GM18498 (cell line): ENCODE measurements at regions not wholly inside any gene's neighbourhood (a gene's known extent, or its start where the extent isn't known, plus 50 kb on each side); places are given as distances from the start of the nearest gene placed in this dataset.

Source experiments
- ATAC-seq: cut with Tn5 transposase; IDR thresholded peaks from one replicate; pipeline ENCODE4 v1.9.1; 2021; ENCODE audit warnings: mild to moderate bottlenecking, moderate library complexity; ENCODE audit not compliant: unreplicated experiment

- no peak for ATAC-seq
Observed at GRCh38 chr7:136078630-136079029, 101.5 kb upstream of the MTPN start.

- no peak for ATAC-seq
Observed at GRCh38 chr7:136076954-136077353, 99.8 kb upstream of the MTPN start.

- ATAC-seq, result no peak
Observed at GRCh38 chr7:136074843-136075242, 97.7 kb upstream of the MTPN start.

GRCh38 chr7:136072447-136072846 is 95.3 kb upstream of the MTPN start:
- no peak for ATAC-seq

- ATAC-seq, result no peak
Observed at GRCh38 chr7:136070736-136071505, 93.8 kb upstream of the MTPN start.

- no peak for ATAC-seq
Observed at GRCh38 chr7:136069840-136070529, 92.8 kb upstream of the MTPN start.

- no peak for ATAC-seq
Observed at GRCh38 chr7:136067277-136067676, 90.1 kb upstream of the MTPN start.

GRCh38 chr7:136066304-136067143 is 89.4 kb upstream of the MTPN start:
- ATAC-seq, result no peak

- no peak for ATAC-seq
Observed at GRCh38 chr7:136064627-136065237, 87.6 kb upstream of the MTPN start.

- no peak for ATAC-seq
Observed at GRCh38 chr7:136064081-136064480, 86.9 kb upstream of the MTPN start.

- ATAC-seq, result no peak
Observed at GRCh38 chr7:136063326-136063666, 86.1 kb upstream of the MTPN start.

- no peak for ATAC-seq
Observed at GRCh38 chr7:136062625-136063325, 85.6 kb upstream of the MTPN start.

GRCh38 chr7:136061433-136061832 is 84.3 kb upstream of the MTPN start:
- no peak for ATAC-seq

- ATAC-seq, result no peak
Observed at GRCh38 chr7:136058546-136058945, 81.4 kb upstream of the MTPN start.

GRCh38 chr7:136057509-136057908 is 80.3 kb upstream of the MTPN start:
- ATAC-seq, result no peak

GRCh38 chr7:136056651-136057231 is 79.6 kb upstream of the MTPN start:
- no peak for ATAC-seq

GRCh38 chr7:136055266-136055665 is 78.1 kb upstream of the MTPN start:
- no peak for ATAC-seq

GRCh38 chr7:136053689-136054485 is 76.7 kb upstream of the MTPN start:
- no peak for ATAC-seq

- no peak for ATAC-seq
Observed at GRCh38 chr7:136051203-136051928, 74.2 kb upstream of the MTPN start.
